ENCODE measurements at regions not wholly inside any gene's neighbourhood (a gene's known extent, or its start where the extent isn't known, plus 50 kb on each side); places are given as distances from the start of the nearest gene placed in this dataset.

DNA sequence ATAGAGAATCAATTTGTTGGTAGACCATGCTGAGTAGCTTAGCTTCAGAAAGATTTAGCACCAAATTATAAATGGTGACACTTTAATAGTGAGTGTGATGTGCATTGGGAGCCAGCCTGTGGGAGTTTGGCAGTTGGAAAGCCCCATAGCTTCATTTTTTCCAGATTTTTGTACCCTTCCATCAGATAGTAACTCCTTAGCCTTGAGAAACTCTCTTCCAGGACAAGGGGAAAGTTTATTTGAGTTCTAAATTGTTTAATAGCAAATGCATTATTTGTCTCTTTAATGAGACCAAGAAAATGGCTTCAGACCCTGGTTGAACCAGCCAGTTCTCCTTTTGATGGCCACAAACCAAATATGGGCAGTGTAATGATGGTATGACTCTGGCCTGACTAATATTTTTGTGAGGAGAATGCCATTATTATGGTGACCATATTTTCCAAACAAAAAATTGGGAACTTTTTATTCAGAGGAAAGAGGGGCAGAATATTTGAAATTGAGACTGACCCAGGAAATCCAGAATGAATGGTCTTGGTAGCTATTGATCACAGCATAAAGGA, 49.8 kb downstream of the PLCE1 start:
- DNase-seq (ENCODE audit: low read depth in 1 of 2, low spot score in 1 of 2) = no peak
- in situ Hi-C loops (cut with HindIII; ENCODE audit: low pct_unique_long_range_greater_than_20kb, low sequenced_read_pairs) = no loop called here
- no peak for TF ChIP-seq JUND (IDR thresholded peaks at IDR 0.05; ENCODE audit: low read depth)

DNA sequence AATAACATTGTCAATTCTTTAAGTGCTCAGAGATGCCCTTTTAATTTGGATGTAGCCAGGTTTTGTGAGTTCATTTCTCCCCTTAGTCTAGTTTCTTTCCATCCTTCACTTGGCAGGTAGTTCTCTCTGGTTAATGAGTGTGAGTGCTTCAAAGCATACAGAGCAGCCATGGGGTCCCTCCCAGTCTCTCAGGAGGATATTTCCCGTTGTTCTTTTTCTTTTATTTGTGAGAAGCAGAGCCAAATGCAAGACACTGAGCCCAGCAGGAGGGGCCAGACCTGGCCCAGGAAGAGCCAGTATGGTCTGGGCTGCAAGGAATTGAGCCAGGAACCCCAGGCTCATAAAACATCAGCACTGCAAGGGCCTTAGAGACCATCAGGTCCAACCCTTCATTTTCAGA, 52.4 kb downstream of the PLCE1 start:
- TF ChIP-seq JUND (IDR thresholded peaks at IDR 0.05; ENCODE audit: low read depth) = no peak

DNA sequence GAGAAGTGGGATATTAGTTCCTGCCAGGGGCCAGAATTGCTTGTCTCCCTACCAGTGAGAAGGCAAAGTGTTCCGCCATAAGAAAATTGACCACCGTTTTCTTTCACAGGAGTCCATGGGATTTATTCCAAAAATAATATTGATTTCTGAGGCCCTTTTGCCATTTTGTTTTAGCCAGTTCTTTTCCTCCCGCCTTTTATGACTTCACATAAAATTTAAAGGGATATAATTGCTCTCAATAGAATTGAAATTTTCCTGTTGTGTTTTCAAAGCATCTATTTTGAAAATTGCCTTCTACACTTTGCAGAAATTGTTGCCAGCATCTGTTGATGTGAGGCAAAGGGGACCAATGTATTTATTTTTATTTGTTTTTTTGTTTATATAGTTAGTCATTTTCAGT, 53.6 kb downstream of the PLCE1 start:
- no peak for DNase-seq (ENCODE audit: low read depth in 1 of 2, low spot score in 1 of 2)
- no peak for TF ChIP-seq JUND (IDR thresholded peaks at IDR 0.05; ENCODE audit: low read depth)
- in situ Hi-C loops (cut with HindIII; ENCODE audit: low pct_unique_long_range_greater_than_20kb, low sequenced_read_pairs) = no loop called here

More for the DNA sequence above, 52.4 kb downstream of the PLCE1 start:
- in situ Hi-C loops (cut with HindIII; ENCODE audit: low pct_unique_long_range_greater_than_20kb, low sequenced_read_pairs) = no loop called here
- no peak for DNase-seq (ENCODE audit: low read depth in 1 of 2, low spot score in 1 of 2)

DNA sequence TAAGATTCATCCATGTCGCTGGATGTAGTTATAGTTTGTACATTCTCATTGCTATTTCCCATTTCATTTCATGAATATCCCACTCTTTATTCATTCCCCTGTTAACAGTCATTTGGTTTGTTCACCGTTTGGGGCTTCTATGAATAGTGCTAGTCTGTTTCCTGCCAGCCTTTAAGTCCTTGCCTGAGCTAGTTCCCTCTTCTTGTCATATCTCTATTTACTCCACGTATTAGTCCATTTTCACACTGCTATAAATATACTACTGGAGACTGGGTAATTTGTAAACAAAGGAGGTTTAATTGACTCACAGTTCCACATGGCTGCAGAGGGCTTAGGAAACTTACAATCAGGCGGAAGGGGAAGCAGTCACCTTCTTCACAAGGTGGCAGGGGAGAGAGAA, 56.2 kb downstream of the PLCE1 start:
- no peak for DNase-seq (ENCODE audit: low read depth in 1 of 2, low spot score in 1 of 2)
- in situ Hi-C loops (cut with HindIII; ENCODE audit: low pct_unique_long_range_greater_than_20kb, low sequenced_read_pairs) = no loop called here
- TF ChIP-seq JUND (IDR thresholded peaks at IDR 0.05; ENCODE audit: low read depth) = no peak

DNA sequence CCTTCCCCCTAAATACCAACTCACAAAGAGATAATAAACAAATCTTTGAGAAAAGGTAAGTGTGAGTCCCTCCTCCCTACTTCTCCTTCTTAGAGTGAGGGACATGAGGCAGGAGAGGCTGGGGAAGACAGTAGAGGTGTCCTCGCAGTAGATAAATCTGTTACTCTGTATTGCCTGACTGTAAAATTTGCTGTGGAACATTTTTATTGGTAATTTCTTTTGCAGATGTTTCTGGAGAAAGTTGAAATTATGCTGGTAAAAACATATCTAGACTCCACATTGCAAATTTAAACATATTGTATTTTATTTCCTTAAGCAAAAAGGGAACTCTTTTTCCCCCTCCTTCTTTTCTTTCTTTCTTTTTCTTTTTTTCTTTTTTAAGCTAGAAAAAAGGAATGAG, 58.5 kb downstream of the PLCE1 start:
- DNase-seq (ENCODE audit: low read depth in 1 of 2, low spot score in 1 of 2) = no peak
- in situ Hi-C loops (cut with HindIII; ENCODE audit: low pct_unique_long_range_greater_than_20kb, low sequenced_read_pairs) = no loop called here
- no peak for TF ChIP-seq JUND (IDR thresholded peaks at IDR 0.05; ENCODE audit: low read depth)

DNA sequence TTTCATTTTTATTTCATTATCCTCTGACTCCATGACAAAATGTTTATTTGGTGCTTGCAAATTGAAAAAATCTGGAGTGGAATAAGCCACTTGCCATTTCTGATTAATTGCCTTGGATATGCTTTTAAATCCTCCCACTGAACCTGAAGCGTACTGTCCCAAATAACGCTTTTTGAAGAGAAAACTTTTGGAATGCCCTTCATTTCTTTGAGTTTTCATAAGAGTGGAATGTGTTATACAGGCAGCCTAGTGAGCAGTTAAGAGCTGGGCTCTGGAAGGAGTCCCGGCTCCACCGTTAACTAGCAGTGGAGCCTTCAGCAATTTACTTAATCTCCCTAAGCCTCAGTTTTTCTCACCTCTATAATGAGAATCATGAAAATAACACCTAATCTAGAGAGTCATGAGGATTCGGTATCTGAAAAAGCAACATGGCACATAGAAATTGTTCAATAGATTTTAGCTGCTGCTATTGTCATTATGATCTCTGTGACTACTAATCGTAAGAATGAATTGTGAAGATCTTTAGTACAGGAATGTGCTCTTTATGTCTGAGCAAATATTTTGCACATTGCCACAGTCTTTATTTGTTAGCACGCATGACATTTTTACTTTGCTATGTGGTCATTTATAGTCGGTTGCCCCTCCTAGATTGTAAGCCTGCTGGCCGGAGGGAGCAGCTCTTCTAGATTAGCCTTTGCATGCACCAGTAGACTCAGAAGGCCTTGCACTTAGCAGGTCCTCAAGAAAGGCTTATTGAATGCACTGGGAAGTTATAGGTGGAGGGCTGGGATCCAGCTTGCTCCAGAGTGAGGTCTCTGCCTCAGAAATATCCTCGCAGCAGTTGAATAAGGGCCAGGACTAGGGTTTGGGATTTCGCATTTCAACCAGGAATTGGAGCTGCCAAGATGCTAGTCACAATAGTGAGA, 59.4 kb downstream of the PLCE1 start:
- in situ Hi-C loops (cut with HindIII; ENCODE audit: low pct_unique_long_range_greater_than_20kb, low sequenced_read_pairs) = no loop called here

DNA sequence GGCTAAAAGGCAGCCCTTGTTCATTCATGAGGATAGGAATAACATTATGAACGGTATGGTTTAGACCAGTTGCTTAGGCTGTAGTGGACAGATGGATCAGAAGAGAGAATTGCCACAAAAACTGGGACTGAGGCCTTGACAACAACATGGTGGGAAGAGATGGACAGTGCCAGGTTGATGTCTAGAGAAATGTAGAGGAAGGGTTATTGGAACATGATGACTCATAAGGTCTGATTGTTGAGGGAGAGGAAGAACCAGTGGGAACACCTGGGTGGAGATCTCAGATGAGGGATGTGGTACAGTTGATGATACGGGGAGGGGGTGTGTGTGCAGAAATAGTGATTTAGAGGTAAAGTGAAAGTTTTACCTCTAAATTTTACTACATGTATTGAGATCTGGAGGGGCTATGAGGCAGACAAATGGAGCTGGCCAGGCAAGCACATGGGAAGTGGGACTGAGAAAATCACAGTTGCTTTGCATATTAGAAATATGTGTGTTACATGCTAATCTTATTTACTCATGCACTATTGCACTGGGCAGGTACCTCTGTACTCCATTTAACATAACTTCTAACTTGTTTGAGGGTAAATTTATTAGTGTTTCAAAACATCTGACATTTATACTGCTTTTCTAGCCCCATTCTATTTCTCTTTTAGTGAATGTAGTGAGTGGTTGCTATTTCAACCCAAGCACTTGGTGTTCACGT, 65.6 kb downstream of the PLCE1 start:
- no peak for DNase-seq (ENCODE audit: low read depth in 1 of 2, low spot score in 1 of 2)
- no peak for TF ChIP-seq JUND (IDR thresholded peaks at IDR 0.05; ENCODE audit: low read depth)
- in situ Hi-C loops (cut with HindIII; ENCODE audit: low pct_unique_long_range_greater_than_20kb, low sequenced_read_pairs) = no loop called here

More for the DNA sequence above, 59.4 kb downstream of the PLCE1 start:
- DNase-seq (ENCODE audit: low read depth in 1 of 2, low spot score in 1 of 2) = peak in 1 of 2 experiments; percentile 62
- no peak for TF ChIP-seq JUND (IDR thresholded peaks at IDR 0.05; ENCODE audit: low read depth)

DNA sequence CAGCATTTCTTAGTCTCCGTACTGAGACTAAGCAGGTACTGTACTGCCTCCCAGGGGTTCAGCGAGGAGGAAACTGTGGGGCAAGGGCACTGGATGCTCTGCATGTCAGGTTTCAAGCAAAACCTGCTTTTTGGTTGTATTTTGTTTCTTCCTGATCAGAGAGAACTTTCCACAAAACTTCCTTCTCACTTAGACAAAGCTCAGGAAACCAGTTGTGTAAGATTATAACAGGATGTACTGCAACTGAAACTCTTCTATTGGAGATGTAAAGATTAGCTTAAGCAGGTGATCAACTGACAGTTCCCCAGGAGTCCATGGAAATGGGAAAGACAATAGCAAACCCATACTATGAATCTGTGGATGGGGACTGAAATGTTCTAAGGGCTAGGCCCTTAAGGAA, 67.3 kb downstream of the PLCE1 start:
- no peak for TF ChIP-seq JUND (IDR thresholded peaks at IDR 0.05; ENCODE audit: low read depth)
- DNase-seq (ENCODE audit: low read depth in 1 of 2, low spot score in 1 of 2) = peak in 1 of 2 experiments; percentile 86
- in situ Hi-C loops (cut with HindIII; ENCODE audit: low pct_unique_long_range_greater_than_20kb, low sequenced_read_pairs) = no loop called here

DNA sequence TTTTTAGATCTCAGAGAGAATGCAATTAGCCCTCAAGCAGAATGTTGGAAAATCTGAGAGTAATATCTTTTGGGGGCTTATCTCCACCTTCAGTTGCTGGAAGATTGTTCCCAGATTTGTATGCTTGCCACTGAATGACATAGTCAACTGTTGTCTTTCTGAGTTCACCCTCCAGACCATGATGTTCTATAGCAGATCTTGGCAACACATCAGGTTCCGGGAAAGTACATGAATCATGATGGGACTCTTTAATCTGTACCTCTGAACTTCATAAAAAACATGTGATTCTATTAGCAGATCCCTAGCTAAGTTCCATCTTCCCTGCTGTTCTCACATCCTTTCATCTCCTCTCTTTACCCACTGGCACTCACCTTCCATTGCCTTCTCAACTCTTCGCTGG, 68.9 kb downstream of the PLCE1 start:
- no peak for DNase-seq (ENCODE audit: low read depth in 1 of 2, low spot score in 1 of 2)
- in situ Hi-C loops (cut with HindIII; ENCODE audit: low pct_unique_long_range_greater_than_20kb, low sequenced_read_pairs) = no loop called here
- TF ChIP-seq JUND (IDR thresholded peaks at IDR 0.05; ENCODE audit: low read depth) = no peak

DNA sequence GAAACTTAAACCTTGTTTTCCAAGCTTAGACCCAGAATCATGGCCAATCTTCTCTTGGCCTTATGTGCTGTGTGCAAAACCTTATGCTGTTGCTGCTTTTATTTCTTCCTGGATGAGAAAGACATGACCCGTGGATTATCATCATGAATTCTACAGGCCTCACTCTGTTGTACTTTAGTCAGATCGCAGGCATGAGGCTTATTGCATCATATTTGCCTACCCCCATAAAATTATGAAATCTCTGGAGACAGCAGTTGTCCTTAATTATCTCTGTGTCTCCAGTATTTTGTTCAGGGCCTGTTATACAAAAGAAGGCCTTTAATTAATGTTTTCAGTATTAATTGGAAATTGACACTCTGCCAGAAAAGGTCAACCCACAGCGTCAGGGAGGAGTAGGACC, 71.6 kb downstream of the PLCE1 start:
- no peak for DNase-seq (ENCODE audit: low read depth in 1 of 2, low spot score in 1 of 2)
- TF ChIP-seq JUND (IDR thresholded peaks at IDR 0.05; ENCODE audit: low read depth) = no peak
- in situ Hi-C loops (cut with HindIII; ENCODE audit: low pct_unique_long_range_greater_than_20kb, low sequenced_read_pairs) = no loop called here

DNA sequence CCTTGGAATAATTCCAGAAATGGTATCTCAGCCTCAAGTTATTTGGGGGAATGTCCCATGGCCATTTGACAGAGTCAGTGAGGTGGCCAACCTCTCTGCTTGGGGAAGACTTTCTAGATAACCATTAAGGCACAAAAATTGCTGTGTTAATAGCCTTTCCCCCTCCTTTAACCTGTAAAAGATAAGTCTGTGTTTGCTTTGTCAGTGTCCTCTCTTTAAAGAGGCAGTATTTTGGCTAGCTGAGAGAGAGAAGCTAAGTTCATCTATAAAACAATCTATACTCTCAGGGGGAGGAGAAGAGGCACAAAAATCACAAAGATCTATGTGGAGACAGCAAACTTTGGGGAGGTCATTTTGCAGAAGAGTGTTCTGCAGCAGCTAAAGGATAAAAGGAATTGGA, 72.1 kb downstream of the PLCE1 start:
- DNase-seq (ENCODE audit: low read depth in 1 of 2, low spot score in 1 of 2) = no peak
- no peak for TF ChIP-seq JUND (IDR thresholded peaks at IDR 0.05; ENCODE audit: low read depth)
- in situ Hi-C loops (cut with HindIII; ENCODE audit: low pct_unique_long_range_greater_than_20kb, low sequenced_read_pairs) = no loop called here

DNA sequence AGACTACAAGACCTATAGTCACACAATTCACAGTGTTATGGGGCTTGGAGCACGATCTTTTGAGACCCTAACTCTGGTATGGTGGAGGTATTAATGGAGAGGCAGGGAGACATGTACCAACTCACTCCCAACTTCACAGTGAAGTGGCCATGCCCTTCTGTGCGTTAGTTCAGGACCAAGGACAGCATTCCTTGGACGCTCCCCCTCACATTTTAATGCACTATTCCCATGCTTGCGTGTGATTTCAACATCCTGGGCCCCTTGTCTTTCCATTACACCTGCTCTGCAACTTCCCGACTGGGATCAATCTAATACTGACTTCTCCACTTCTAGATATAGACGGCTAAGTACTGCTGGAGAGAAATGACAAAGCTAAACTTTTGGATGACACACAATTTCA, 72.7 kb downstream of the PLCE1 start:
- peak in 1 of 2 experiments; percentile 86 for DNase-seq (ENCODE audit: low read depth in 1 of 2, low spot score in 1 of 2)
- in situ Hi-C loops (cut with HindIII; ENCODE audit: low pct_unique_long_range_greater_than_20kb, low sequenced_read_pairs) = no loop called here
- no peak for TF ChIP-seq JUND (IDR thresholded peaks at IDR 0.05; ENCODE audit: low read depth)

DNA sequence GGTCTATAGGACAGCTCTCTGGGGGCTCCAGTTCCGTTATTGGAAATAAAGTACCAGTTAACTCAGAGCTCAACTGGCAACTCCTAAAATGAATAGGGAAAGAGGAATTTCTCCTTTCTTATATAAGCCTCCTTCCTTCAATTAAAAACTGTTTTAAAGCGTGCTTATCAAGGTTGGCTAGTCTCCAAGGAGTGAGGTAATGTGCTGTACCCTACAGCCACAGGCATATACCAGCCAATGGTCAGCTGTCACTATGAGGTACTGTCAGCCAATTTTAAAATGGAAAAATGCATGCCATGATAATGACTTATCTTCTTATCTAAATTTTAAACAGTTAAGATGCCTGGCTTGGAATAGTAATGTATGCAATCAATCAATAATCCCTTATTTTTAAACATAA, 76.2 kb downstream of the PLCE1 start:
- no peak for DNase-seq (ENCODE audit: low read depth in 1 of 2, low spot score in 1 of 2)
- in situ Hi-C loops (cut with HindIII; ENCODE audit: low pct_unique_long_range_greater_than_20kb, low sequenced_read_pairs) = no loop called here
- no peak for TF ChIP-seq JUND (IDR thresholded peaks at IDR 0.05; ENCODE audit: low read depth)

Measured in T47D (cell line).